ENCODE measurements at regions not wholly inside any gene's neighbourhood (a gene's known extent, or its start where the extent isn't known, plus 50 kb on each side); places are given as distances from the start of the nearest gene placed in this dataset.

GRCh38 chr12:58633479-58633878 is 286.8 kb downstream of the LRIG3 start:
- TF ChIP-seq CTCF (IDR thresholded peaks at IDR 0.05; ENCODE audit: insufficient read depth, low read length, poor library complexity, severe bottlenecking) (no peak), EZH2phosphoT487 (conservative IDR thresholded peaks at IDR 0.05; ENCODE audit: low read length) (no peak)
